ENCODE measurements at regions not wholly inside any gene's neighbourhood (a gene's known extent, or its start where the extent isn't known, plus 50 kb on each side); places are given as distances from the start of the nearest gene placed in this dataset.
A peak's percentile ranks its signal among the peaks of the same experiment; 100 is the strongest.
"Not testable (repeated sequence)": the region's sequence is repeated elsewhere in the genome, so short reads cannot be mapped to it uniquely, and the experiment has no call there.

DNA sequence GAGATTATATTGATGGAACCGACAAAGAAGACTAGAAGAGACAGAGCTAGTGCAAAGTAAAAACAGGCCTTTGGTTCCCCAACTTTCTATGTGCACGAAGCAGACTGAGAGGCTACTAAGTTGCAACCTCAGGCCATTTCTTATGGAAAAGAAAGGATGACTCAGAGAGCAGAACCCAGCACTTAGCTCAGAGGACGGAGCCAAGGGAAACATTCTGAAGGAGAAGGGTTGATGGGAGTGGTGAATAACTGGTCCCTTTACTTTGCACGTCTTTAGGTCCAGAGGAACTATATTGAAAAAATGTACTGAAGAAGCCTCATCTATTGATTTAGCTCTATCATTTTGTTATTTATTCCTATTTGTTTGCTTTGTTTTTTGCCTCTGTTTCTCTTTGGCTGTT, 182.1 kb downstream of the CPE start:
- ATAC-seq (ENCODE audit: low read depth): no peak
- TF ChIP-seq, protein P1, sequence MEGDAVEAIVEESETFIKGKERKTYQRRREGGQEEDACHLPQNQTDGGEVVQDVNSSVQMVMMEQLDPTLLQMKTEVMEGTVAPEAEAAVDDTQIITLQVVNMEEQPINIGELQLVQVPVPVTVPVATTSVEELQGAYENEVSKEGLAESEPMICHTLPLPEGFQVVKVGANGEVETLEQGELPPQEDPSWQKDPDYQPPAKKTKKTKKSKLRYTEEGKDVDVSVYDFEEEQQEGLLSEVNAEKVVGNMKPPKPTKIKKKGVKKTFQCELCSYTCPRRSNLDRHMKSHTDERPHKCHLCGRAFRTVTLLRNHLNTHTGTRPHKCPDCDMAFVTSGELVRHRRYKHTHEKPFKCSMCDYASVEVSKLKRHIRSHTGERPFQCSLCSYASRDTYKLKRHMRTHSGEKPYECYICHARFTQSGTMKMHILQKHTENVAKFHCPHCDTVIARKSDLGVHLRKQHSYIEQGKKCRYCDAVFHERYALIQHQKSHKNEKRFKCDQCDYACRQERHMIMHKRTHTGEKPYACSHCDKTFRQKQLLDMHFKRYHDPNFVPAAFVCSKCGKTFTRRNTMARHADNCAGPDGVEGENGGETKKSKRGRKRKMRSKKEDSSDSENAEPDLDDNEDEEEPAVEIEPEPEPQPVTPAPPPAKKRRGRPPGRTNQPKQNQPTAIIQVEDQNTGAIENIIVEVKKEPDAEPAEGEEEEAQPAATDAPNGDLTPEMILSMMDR (IDR thresholded peaks at IDR 0.05; ENCODE audit: poor library complexity, severe bottlenecking): no peak
- no peak for DNase-seq (ENCODE audit: low spot score)
- no peaks in the 10 kb centered on the region for H3K36me3 ChIP-seq (ENCODE audit: low read depth)
- H3K4me3 ChIP-seq (ENCODE audit: severe bottlenecking): no peak overlapping the region
- H3K9me3 ChIP-seq (ENCODE audit: severe bottlenecking): no peaks in the 10 kb centered on the region
- no peak overlapping the region for H3K27ac ChIP-seq (ENCODE audit: poor library complexity, severe bottlenecking)
- no peaks in the 10 kb centered on the region for H3K27me3 ChIP-seq (ENCODE audit: insufficient read depth, poor library complexity, severe bottlenecking)
- H3K4me1 ChIP-seq (ENCODE audit: insufficient read depth, poor library complexity, severe bottlenecking): no peaks in the 10 kb centered on the region

DNA sequence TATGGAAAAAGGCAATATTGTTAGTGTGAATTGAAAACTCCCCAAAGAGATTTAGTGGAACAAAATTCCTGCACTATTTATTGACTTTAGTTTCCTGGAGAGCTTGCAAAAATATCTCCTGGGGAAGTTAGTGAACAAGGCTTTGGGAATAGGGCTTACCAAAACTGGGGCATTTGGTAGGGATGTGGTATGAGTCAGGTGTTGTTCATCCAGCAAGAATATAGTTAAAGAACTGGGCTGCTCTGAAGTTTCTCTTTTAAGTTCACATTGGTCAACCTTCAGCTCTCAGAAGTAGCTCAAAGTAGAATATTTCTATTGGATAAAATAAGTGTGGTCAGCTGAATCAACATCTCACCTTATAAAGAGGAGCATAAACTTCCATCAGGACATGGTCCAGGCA, 185.0 kb downstream of the CPE start:
- H3K4me3 ChIP-seq (ENCODE audit: severe bottlenecking): no peak overlapping the region
- H3K27me3 ChIP-seq (ENCODE audit: insufficient read depth, poor library complexity, severe bottlenecking): no peaks in the 10 kb centered on the region
- DNase-seq (ENCODE audit: low spot score) (no peak), ATAC-seq (ENCODE audit: low read depth) (peak; percentile 75)
- H3K9me3 ChIP-seq (ENCODE audit: severe bottlenecking): no peaks in the 10 kb centered on the region
- H3K4me1 ChIP-seq (ENCODE audit: insufficient read depth, poor library complexity, severe bottlenecking): no peaks in the 10 kb centered on the region
- TF ChIP-seq, protein P1 (IDR thresholded peaks at IDR 0.05; ENCODE audit: poor library complexity, severe bottlenecking): no peak
- no peaks in the 10 kb centered on the region for H3K36me3 ChIP-seq (ENCODE audit: low read depth)
- no peak overlapping the region for H3K27ac ChIP-seq (ENCODE audit: poor library complexity, severe bottlenecking)

DNA sequence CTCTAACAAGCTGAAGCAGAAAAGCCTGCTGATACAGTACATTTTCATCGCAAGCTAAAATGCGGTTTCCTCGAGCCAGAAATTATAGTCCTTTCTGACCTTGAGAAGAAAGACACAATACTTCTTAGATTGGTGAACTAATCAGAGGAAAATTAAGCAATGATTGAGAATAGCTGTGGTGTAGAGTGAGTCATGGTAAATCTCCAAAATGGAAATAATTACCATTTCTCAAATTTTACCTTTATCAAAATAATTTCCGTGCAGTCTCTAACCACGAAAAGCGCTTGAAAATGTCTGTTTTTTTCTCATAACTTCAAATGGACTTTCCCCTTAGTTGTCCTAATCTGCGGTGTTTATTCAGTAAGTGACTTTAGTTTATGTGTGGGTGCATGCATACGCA, 190.2 kb downstream of the CPE start:
- Histone ChIP-seq H3K27me3 (ENCODE audit: insufficient read depth, poor library complexity, severe bottlenecking) (no peaks in the 10 kb centered on the region), H3K4me3 (ENCODE audit: severe bottlenecking) (no peak overlapping the region), H3K9me3 (ENCODE audit: severe bottlenecking) (no peaks in the 10 kb centered on the region), H3K27ac (ENCODE audit: poor library complexity, severe bottlenecking) (no peak overlapping the region), H3K36me3 (ENCODE audit: low read depth) (no peaks in the 10 kb centered on the region), H3K4me1 (ENCODE audit: insufficient read depth, poor library complexity, severe bottlenecking) (no peaks in the 10 kb centered on the region)
- TF ChIP-seq, protein P1 (IDR thresholded peaks at IDR 0.05; ENCODE audit: poor library complexity, severe bottlenecking): no peak
- no peak for ATAC-seq (ENCODE audit: low read depth)
- no peak for DNase-seq (ENCODE audit: low spot score)

DNA sequence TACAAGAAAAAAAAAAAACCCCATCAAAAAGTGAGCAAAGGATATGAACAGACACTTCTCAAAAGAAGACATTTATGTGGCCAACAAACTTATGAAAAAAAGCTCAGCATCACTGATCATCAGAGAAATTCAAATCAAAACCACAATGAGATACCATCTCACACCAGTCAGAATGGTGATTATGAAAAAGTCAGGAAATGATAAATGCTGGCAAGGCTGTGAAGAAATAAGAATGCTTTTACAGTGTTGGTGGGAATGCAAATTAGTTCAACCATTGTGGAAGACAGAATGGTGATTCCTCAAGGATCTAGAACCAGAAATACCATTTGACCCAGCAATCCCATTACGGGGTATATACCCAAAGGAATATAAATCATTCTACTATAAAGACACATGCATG, 192.7 kb downstream of the CPE start:
- not testable (repeated sequence) for H3K27ac ChIP-seq (ENCODE audit: poor library complexity, severe bottlenecking); H3K4me3 ChIP-seq (ENCODE audit: severe bottlenecking); DNase-seq (ENCODE audit: low spot score); H3K36me3 ChIP-seq (ENCODE audit: low read depth); H3K9me3 ChIP-seq (ENCODE audit: severe bottlenecking); H3K27me3 ChIP-seq (ENCODE audit: insufficient read depth, poor library complexity, severe bottlenecking); ATAC-seq (ENCODE audit: low read depth); H3K4me1 ChIP-seq (ENCODE audit: insufficient read depth, poor library complexity, severe bottlenecking)

DNA sequence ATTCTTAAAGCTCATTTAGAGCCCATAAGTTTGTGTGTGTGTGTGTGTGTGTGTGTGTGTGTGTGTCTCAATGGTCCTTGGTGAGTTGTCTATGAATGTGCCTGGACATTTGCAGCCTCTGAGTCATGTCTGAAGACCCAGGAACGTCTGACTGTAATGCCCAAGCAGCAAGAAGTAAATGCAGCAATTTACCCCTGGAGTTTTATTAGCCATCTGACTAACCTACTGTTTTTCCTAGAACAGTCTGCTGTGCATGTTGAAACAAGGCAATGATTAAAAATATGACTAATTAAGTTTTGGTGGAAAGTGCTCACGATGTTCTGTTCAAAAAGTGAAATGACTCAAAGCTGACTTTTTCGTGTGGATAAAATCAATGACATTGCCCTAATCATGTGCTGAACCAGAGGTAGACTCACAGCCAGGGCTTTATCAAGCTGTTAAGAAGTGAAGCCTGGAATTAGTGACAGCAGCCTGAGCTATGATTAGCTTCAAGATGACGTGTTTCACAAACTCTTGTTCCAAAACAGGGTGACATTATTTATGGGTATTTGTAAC, 201.6 kb downstream of the CPE start:
- no peaks in the 10 kb centered on the region for H3K27me3 ChIP-seq (ENCODE audit: insufficient read depth, poor library complexity, severe bottlenecking)
- no peaks in the 10 kb centered on the region for H3K36me3 ChIP-seq (ENCODE audit: low read depth)
- DNase-seq (ENCODE audit: low spot score) (peak; percentile 79), ATAC-seq (ENCODE audit: low read depth) (peak; percentile 97)
- no peaks in the 10 kb centered on the region for H3K9me3 ChIP-seq (ENCODE audit: severe bottlenecking)
- peaks cover 31% of the 10 kb centered on the region for H3K4me1 ChIP-seq (ENCODE audit: insufficient read depth, poor library complexity, severe bottlenecking)
- TF ChIP-seq, protein P1 (IDR thresholded peaks at IDR 0.05; ENCODE audit: poor library complexity, severe bottlenecking): no peak
- no peak overlapping the region for H3K4me3 ChIP-seq (ENCODE audit: severe bottlenecking)
- peak overlapping the region; percentile 96 for H3K27ac ChIP-seq (ENCODE audit: poor library complexity, severe bottlenecking)

Data from RWPE2 (cell line).